ENCODE measurements at regions not wholly inside any gene's neighbourhood (a gene's known extent, or its start where the extent isn't known, plus 50 kb on each side); places are given as distances from the start of the nearest gene placed in this dataset.

GRCh38 chr6:125639466-125640020 lies 109.9 kb upstream of the HEY2 start:
- no CpG with 5 or more reads among the region's 3 CpGs for WGBS (ENCODE audit: extremely low coverage, insufficient read length, low lambda C conversion rate)
- Histone ChIP-seq H2BK120ac (ENCODE audit: low read depth, low read length, poor library complexity, severe bottlenecking) (no peak overlapping the region), H2BK5ac (ENCODE audit: insufficient read length, low read length) (no peak overlapping the region), H3K18ac (ENCODE audit: insufficient read length, low read depth, low read length) (no peak overlapping the region), H3K27ac (ENCODE audit: insufficient read length, low read depth, low read length) (no peak overlapping the region), H3K4me1 (ENCODE audit: insufficient read depth, low read length) (no peaks in the 10 kb centered on the region), H3K14ac (ENCODE audit: insufficient read depth, low read length) (no peak overlapping the region), H3K27me3 (ENCODE audit: insufficient read depth, low read length) (no peaks in the 10 kb centered on the region), H4K8ac (replicated peaks; ENCODE audit: insufficient read length, low read depth, low read length) (no peak overlapping the region), H3K9ac (ENCODE audit: extremely low read depth, insufficient read length, low read length) (no peak overlapping the region), H3T11ph (ENCODE audit: low read length) (no peak overlapping the region), H2AFZ (ENCODE audit: low read length) (no peak overlapping the region), H4K91ac (ENCODE audit: insufficient read length, low read depth, low read length) (no peak overlapping the region), H2AK5ac (ENCODE audit: insufficient read length, low read length) (no peak overlapping the region), H3K4ac (ENCODE audit: low read depth, low read length) (no peak overlapping the region), H3K23me2 (ENCODE audit: insufficient read length, low read depth, low read length, poor library complexity, severe bottlenecking) (no peaks in the 10 kb centered on the region), H2BK12ac (ENCODE audit: insufficient read length, low read depth, low read length) (no peak overlapping the region), H3K9me3 (ENCODE audit: control insufficient read depth, low read depth, low read length) (no peaks in the 10 kb centered on the region), H3K56ac (ENCODE audit: insufficient read length, low read depth, low read length) (no peak overlapping the region), H2BK20ac (ENCODE audit: low read depth, low read length, poor library complexity, severe bottlenecking) (no peak overlapping the region), H4K20me1 (ENCODE audit: control insufficient read depth, insufficient read depth, insufficient read length) (no peaks in the 10 kb centered on the region), H3K79me2 (ENCODE audit: insufficient read depth, low read length) (no peaks in the 10 kb centered on the region), H2BK15ac (ENCODE audit: low read depth, low read length) (no peak overlapping the region), H3K79me1 (ENCODE audit: insufficient read depth, low read depth, low read length, poor library complexity, severe bottlenecking) (no peaks in the 10 kb centered on the region), H3K23ac (ENCODE audit: insufficient read length, low read depth, low read length) (no peak overlapping the region), H3K4me2 (ENCODE audit: insufficient read depth, insufficient read length, low read length) (no peak overlapping the region), H4K5ac (ENCODE audit: insufficient read length, low read depth, low read length) (no peak overlapping the region)
- H3K4me3 Mint-ChIP-seq, result no peak overlapping the region
- H3K9me3 Mint-ChIP-seq, result peaks cover 3 to 4% of the 10 kb centered on the region in 2 experiments; a peak in 2 of 5 replicates
- H3K4me1 Mint-ChIP-seq, result peaks cover 0 to 11% of the 10 kb centered on the region in 2 experiments; a peak in 2 of 4 replicates
- no peaks in the 10 kb centered on the region; the same call in 1 of the 2 replicates for H3K27me3 Mint-ChIP-seq (ENCODE audit: low read depth)
- no peak overlapping the region for H3K27ac Mint-ChIP-seq
- TF ChIP-seq, protein P1, sequence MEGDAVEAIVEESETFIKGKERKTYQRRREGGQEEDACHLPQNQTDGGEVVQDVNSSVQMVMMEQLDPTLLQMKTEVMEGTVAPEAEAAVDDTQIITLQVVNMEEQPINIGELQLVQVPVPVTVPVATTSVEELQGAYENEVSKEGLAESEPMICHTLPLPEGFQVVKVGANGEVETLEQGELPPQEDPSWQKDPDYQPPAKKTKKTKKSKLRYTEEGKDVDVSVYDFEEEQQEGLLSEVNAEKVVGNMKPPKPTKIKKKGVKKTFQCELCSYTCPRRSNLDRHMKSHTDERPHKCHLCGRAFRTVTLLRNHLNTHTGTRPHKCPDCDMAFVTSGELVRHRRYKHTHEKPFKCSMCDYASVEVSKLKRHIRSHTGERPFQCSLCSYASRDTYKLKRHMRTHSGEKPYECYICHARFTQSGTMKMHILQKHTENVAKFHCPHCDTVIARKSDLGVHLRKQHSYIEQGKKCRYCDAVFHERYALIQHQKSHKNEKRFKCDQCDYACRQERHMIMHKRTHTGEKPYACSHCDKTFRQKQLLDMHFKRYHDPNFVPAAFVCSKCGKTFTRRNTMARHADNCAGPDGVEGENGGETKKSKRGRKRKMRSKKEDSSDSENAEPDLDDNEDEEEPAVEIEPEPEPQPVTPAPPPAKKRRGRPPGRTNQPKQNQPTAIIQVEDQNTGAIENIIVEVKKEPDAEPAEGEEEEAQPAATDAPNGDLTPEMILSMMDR (conservative IDR thresholded peaks at IDR 0.05), result no peak
- no peak for DNase-seq
- peaks cover 0 to 7% (median 2%) of the 10 kb centered on the region in 3 experiments; a peak in 4 of 7 replicates for H3K36me3 Mint-ChIP-seq (ENCODE audit: insufficient read depth in 1 of 3, low read depth in 3 of 3)
